Neural progenitor cell (in vitro differentiated cells): ENCODE measurements at regions not wholly inside any gene's neighbourhood (a gene's known extent, or its start where the extent isn't known, plus 50 kb on each side); places are given as distances from the start of the nearest gene placed in this dataset.

ENCODE experiments used
- DNase-seq: peaks from one replicate; pipeline ENCODE4 v3.0.0-alpha.2; 2016; ENCODE audit warnings: low spot score
- H2AFZ ChIP-seq: fragments of 200-600 bp; sonication (generic); replicated peaks from 2 replicates; pipeline ENCODE4 v1.6.1; 2016; ENCODE audit warnings: antibody characterized with exemption
- H3F3A ChIP-seq: fragments of 200-600 bp; sonication (generic); 2 replicates; pipeline ENCODE4 v1.6.1; 2016; ENCODE audit warnings: antibody characterized with exemption, low read depth
- H3K27ac ChIP-seq: fragments of 200-600 bp; sonication (generic); 2 replicates; pipeline ENCODE4 v1.5.1; 2016; ENCODE audit warnings: mild to moderate bottlenecking
- H3K27me3 ChIP-seq: fragments of 200-600 bp; sonication (generic); 2 replicates; pipeline ENCODE4 v1.6.1; 2016; ENCODE audit warnings: mild to moderate bottlenecking, moderate library complexity
- H3K36me3 ChIP-seq: fragments of 200-600 bp; sonication (generic); 2 replicates; pipeline ENCODE4 v1.5.1; 2016
- H3K4me1 ChIP-seq: fragments of 200-600 bp; sonication (generic); 2 replicates; pipeline ENCODE4 v1.6.1; 2016; ENCODE audit warnings: mixed run types
- H3K4me2 ChIP-seq: fragments of 200-600 bp; sonication (generic); 2 replicates; pipeline ENCODE4 v1.6.1; 2016
- H3K4me3 ChIP-seq: fragments of 200-600 bp; sonication (generic); 2 replicates; pipeline ENCODE4 v1.5.1; 2016
- H3K79me2 ChIP-seq: fragments of 200-600 bp; sonication (generic); 2 replicates; pipeline ENCODE4 v1.6.1; 2016; ENCODE audit warnings: low read depth
- H3K9ac ChIP-seq: fragments of 200-600 bp; sonication (generic); 2 replicates; pipeline ENCODE4 v1.6.1; 2016
- H3K9me3 ChIP-seq: fragments of 200-600 bp; sonication (generic); 2 replicates; pipeline ENCODE4 v1.5.1; 2016; ENCODE audit warnings: low read depth
- H4K20me1 ChIP-seq: fragments of 200-600 bp; sonication (generic); 2 replicates; pipeline ENCODE4 v1.6.1; 2016; ENCODE audit warnings: low read depth
- H3K27ac Mint-ChIP-seq: 3 replicates; pipeline ENCODE4 v1.8.0; 2021; ENCODE audit warnings: mixed read lengths
- H3K27me3 Mint-ChIP-seq: 2 replicates; pipeline ENCODE4 v1.8.0; 2022; ENCODE audit warnings: low read depth, mild to moderate bottlenecking, inconsistent platforms, moderate library complexity, mixed read lengths; ENCODE audit not compliant: insufficient read depth
- H3K36me3 Mint-ChIP-seq: 3 replicates; pipeline ENCODE4 v1.8.0; 2021; ENCODE audit warnings: mixed read lengths
- H3K4me1 Mint-ChIP-seq: 3 replicates; pipeline ENCODE4 v1.8.0; 2021; ENCODE audit warnings: mixed read lengths
- H3K4me3 Mint-ChIP-seq: 3 replicates; pipeline ENCODE4 v1.8.0; 2021; ENCODE audit warnings: mild to moderate bottlenecking, moderate library complexity, mixed read lengths
- H3K9me3 Mint-ChIP-seq: 3 replicates; pipeline ENCODE4 v1.8.0; 2020; ENCODE audit warnings: mixed read lengths
- CTCF ChIP-seq: fragments of 200-600 bp; sonication (generic); IDR thresholded peaks from 2 replicates; pipeline ENCODE4 v1.5.1; 2017; ENCODE audit warnings: antibody characterized with exemption, mild to moderate bottlenecking
- EZH2 ChIP-seq: fragments of 200-600 bp; sonication (generic); IDR thresholded peaks from 2 replicates; pipeline ENCODE4 v1.6.1; 2017; ENCODE audit warnings: antibody characterized with exemption, mild to moderate bottlenecking, moderate library complexity
- EZH2phosphoT487 ChIP-seq: fragments of 200-600 bp; sonication (generic); IDR thresholded peaks from 2 replicates; pipeline ENCODE4 v1.6.1; 2017; ENCODE audit warnings: antibody characterized with exemption

GRCh38 chr2:78202986-78203670 is 681.0 kb upstream of the LRRTM4 start:
- H3K4me1 ChIP-seq = no peaks in the 10 kb centered on the region
- no peaks in the 10 kb centered on the region for H4K20me1 ChIP-seq
- peaks cover 11% of the 10 kb centered on the region for H3K4me1 Mint-ChIP-seq
- no peaks in the 10 kb centered on the region for H3K27me3 ChIP-seq
- H3K9me3 ChIP-seq = no peaks in the 10 kb centered on the region
- H3K4me3 Mint-ChIP-seq = no peak overlapping the region
- H3K36me3 Mint-ChIP-seq = no peaks in the 10 kb centered on the region
- H3F3A ChIP-seq = no peaks in the 10 kb centered on the region
- no peaks in the 10 kb centered on the region for H3K79me2 ChIP-seq
- H2AFZ ChIP-seq = no peak overlapping the region
- TF ChIP-seq EZH2 = no peak
- no peak for TF ChIP-seq CTCF
- TF ChIP-seq EZH2phosphoT487 = no peak
- H3K27ac Mint-ChIP-seq = no peak overlapping the region
- no peak overlapping the region for H3K9ac ChIP-seq
- H3K4me3 ChIP-seq = no peak overlapping the region
- no peaks in the 10 kb centered on the region for H3K36me3 ChIP-seq
- H3K27me3 Mint-ChIP-seq = no peaks in the 10 kb centered on the region
- H3K4me2 ChIP-seq = no peak overlapping the region
- no peak for DNase-seq
- H3K9me3 Mint-ChIP-seq = peaks cover 4% of the 10 kb centered on the region
- no peak overlapping the region for H3K27ac ChIP-seq

GRCh38 chr2:78218066-78218465 is 695.9 kb upstream of the LRRTM4 start:
- no peak overlapping the region for H3K4me2 ChIP-seq
- no peaks in the 10 kb centered on the region for H3K27me3 ChIP-seq
- no peaks in the 10 kb centered on the region for H3K4me1 ChIP-seq
- no peak overlapping the region for H3K27ac ChIP-seq
- no peaks in the 10 kb centered on the region for H3K79me2 ChIP-seq
- no peak overlapping the region for H2AFZ ChIP-seq
- Mint-ChIP-seq H3K4me1 (no peaks in the 10 kb centered on the region), H3K9me3 (no peaks in the 10 kb centered on the region), H3K27ac (no peak overlapping the region), H3K27me3 (no peaks in the 10 kb centered on the region), H3K36me3 (no peaks in the 10 kb centered on the region), H3K4me3 (no peak overlapping the region)
- TF ChIP-seq EZH2 (no peak), EZH2phosphoT487 (no peak), CTCF (no peak)
- no peaks in the 10 kb centered on the region for H4K20me1 ChIP-seq
- no peaks in the 10 kb centered on the region for H3K36me3 ChIP-seq
- no peak overlapping the region for H3K9ac ChIP-seq
- DNase-seq = no peak
- H3F3A ChIP-seq = no peaks in the 10 kb centered on the region
- no peak overlapping the region for H3K4me3 ChIP-seq
- H3K9me3 ChIP-seq = no peaks in the 10 kb centered on the region

GRCh38 chr2:78237704-78238103 is 715.5 kb upstream of the LRRTM4 start:
- Histone ChIP-seq H4K20me1 (no peaks in the 10 kb centered on the region), H3K9me3 (no peaks in the 10 kb centered on the region), H3K9ac (no peak overlapping the region), H2AFZ (no peak overlapping the region), H3K4me3 (no peak overlapping the region), H3K27me3 (no peaks in the 10 kb centered on the region), H3K79me2 (no peaks in the 10 kb centered on the region), H3K27ac (no peak overlapping the region), H3K4me2 (no peak overlapping the region), H3K4me1 (no peaks in the 10 kb centered on the region), H3K36me3 (no peaks in the 10 kb centered on the region), H3F3A (no peaks in the 10 kb centered on the region)
- H3K4me1 Mint-ChIP-seq = no peaks in the 10 kb centered on the region
- TF ChIP-seq EZH2 (no peak), EZH2phosphoT487 (no peak), CTCF (no peak)
- H3K4me3 Mint-ChIP-seq = no peak overlapping the region
- no peaks in the 10 kb centered on the region for H3K9me3 Mint-ChIP-seq
- H3K36me3 Mint-ChIP-seq = no peaks in the 10 kb centered on the region
- no peak for DNase-seq
- no peaks in the 10 kb centered on the region for H3K27me3 Mint-ChIP-seq
- no peak overlapping the region for H3K27ac Mint-ChIP-seq
